ENCODE measurements at regions not wholly inside any gene's neighbourhood (a gene's known extent, or its start where the extent isn't known, plus 50 kb on each side); places are given as distances from the start of the nearest gene placed in this dataset.

DNA sequence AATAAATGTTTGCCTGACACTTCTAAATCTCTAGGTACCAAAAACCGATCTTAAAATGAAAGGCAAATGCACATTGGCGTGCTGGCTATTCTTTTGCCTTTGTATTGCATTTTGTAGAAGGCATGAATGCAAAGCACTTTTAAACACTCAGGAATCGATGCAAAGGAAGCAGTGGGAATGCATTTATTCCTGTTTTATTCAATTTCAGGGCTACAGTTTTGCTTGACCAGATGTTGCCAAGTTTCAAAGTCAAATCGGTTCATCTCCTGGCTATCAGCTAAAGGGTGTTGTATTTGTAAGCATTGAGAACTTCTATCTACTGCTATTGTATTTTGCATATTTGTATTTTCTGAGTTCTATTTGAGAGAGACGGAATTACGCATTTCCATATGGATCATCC, 659.8 kb upstream of the SLC35B3 start:
- TF ChIP-seq CTCF (IDR thresholded peaks at IDR 0.05) (no peak), POLR2A (IDR thresholded peaks at IDR 0.05) (no peak)
